OCI-LY3 (cell line): ENCODE measurements at regions not wholly inside any gene's neighbourhood (a gene's known extent, or its start where the extent isn't known, plus 50 kb on each side); places are given as distances from the start of the nearest gene placed in this dataset.

ENCODE experiments used
- H2AFZ ChIP-seq: fragments of 200-600, 300-600 bp; shearing (Covaris generic); 2 replicates; pipeline ENCODE4 v1.6.0; 2014; ENCODE audit warnings: antibody characterized with exemption, low read depth, low read length
- H3K27ac ChIP-seq: fragments of 200-600, 300-600 bp; sonication (generic); 2 replicates; pipeline ENCODE4 v1.5.1; 2014; ENCODE audit warnings: mild to moderate bottlenecking, low read length, moderate library complexity, mixed read lengths
- H3K27me3 ChIP-seq: fragments of 200-600, 300-600 bp; sonication (generic); 2 replicates; pipeline ENCODE4 v1.6.1; 2014; ENCODE audit warnings: low read depth, low read length, mixed read lengths
- H3K36me3 ChIP-seq: fragments of 200-600, 300-600 bp; sonication (generic); replicated peaks from 2 replicates; pipeline ENCODE3; 2014; ENCODE audit warnings: low read depth, low read length, mixed read lengths
- H3K4me1 ChIP-seq: fragments of 300-600, 200-600 bp; sonication (generic); 2 replicates; pipeline ENCODE4 v1.6.1; 2014; ENCODE audit warnings: low read length, mixed read lengths
- H3K4me2 ChIP-seq: fragments of 200-600, 300-600 bp; sonication (generic); 2 replicates; pipeline ENCODE4 v1.6.1; 2014; ENCODE audit warnings: low read length, mixed read lengths
- H3K4me3 ChIP-seq: fragments of 300-600, 200-600 bp; sonication (generic); 2 replicates; pipeline ENCODE4 v1.5.1; 2014; ENCODE audit warnings: antibody characterized with exemption, mild to moderate bottlenecking, low read length, moderate library complexity
- H3K79me2 ChIP-seq: fragments of 300-600, 200-600 bp; shearing (Covaris generic); 2 replicates; pipeline ENCODE4 v1.6.1; 2014; ENCODE audit warnings: mild to moderate bottlenecking, low read length, mixed read lengths
- H3K9ac ChIP-seq: fragments of 300-600, 200-600 bp; shearing (Covaris generic); 2 replicates; pipeline ENCODE4 v1.6.0; 2014; ENCODE audit warnings: mild to moderate bottlenecking, low read length, moderate library complexity
- H3K9me3 ChIP-seq: fragments of 200-600, 300-600 bp; shearing (Covaris generic); 2 replicates; pipeline ENCODE4 v1.6.1; 2014; ENCODE audit warnings: low read length, mixed read lengths; ENCODE audit not compliant: insufficient read depth
- H4K20me1 ChIP-seq: fragments of 200-600, 300-600 bp; sonication (generic); 2 replicates; pipeline ENCODE4 v1.6.1; 2016; ENCODE audit warnings: low read length, mixed read lengths; ENCODE audit not compliant: insufficient read depth
- EZH2phosphoT487 ChIP-seq: fragments of 200-600 bp; shearing (Covaris generic); IDR thresholded peaks from 2 replicates; pipeline ENCODE4 v1.6.1; 2018; ENCODE audit warnings: antibody characterized with exemption, mixed run types, low read depth
- TF ChIP-seq, protein P1 (sequence below): fragments of 200-600, 300-600 bp; sonication (generic); IDR thresholded peaks from 2 replicates; pipeline ENCODE4 v1.5.1; 2014; ENCODE audit warnings: antibody characterized with exemption, low read length, low read depth

DNA sequence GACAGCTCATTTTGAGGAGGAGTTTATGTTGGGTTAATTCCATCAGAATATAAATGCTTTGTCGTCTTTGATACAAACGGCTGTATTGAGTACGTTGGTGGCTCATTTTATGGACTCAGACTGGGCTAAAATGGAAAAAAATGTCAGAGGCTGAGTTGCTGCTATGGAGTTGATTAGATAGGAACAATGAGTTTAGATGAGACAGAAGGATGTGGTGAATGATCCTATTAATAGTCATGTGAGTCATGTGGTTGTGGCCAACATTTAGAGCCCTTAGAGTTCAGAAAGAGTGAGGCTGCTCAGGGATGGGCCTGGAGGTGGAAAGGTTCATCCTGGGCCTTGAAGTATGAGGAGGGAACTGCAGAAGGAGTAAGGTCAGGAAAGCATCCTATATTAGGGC lies 434.2 kb downstream of the MEIS1 start:
- H3K9ac ChIP-seq: no peak overlapping the region
- no peak overlapping the region for H3K4me3 ChIP-seq
- H3K36me3 ChIP-seq: no peaks in the 10 kb centered on the region
- H3K9me3 ChIP-seq: no peaks in the 10 kb centered on the region
- no peak overlapping the region for H3K27ac ChIP-seq
- no peaks in the 10 kb centered on the region for H3K4me1 ChIP-seq
- TF ChIP-seq, protein P1, sequence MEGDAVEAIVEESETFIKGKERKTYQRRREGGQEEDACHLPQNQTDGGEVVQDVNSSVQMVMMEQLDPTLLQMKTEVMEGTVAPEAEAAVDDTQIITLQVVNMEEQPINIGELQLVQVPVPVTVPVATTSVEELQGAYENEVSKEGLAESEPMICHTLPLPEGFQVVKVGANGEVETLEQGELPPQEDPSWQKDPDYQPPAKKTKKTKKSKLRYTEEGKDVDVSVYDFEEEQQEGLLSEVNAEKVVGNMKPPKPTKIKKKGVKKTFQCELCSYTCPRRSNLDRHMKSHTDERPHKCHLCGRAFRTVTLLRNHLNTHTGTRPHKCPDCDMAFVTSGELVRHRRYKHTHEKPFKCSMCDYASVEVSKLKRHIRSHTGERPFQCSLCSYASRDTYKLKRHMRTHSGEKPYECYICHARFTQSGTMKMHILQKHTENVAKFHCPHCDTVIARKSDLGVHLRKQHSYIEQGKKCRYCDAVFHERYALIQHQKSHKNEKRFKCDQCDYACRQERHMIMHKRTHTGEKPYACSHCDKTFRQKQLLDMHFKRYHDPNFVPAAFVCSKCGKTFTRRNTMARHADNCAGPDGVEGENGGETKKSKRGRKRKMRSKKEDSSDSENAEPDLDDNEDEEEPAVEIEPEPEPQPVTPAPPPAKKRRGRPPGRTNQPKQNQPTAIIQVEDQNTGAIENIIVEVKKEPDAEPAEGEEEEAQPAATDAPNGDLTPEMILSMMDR: no peak
- no peak for TF ChIP-seq EZH2phosphoT487
- H3K79me2 ChIP-seq: no peaks in the 10 kb centered on the region
- H3K4me2 ChIP-seq: no peak overlapping the region
- H3K27me3 ChIP-seq: no peaks in the 10 kb centered on the region
- H2AFZ ChIP-seq: no peak overlapping the region
- H4K20me1 ChIP-seq: no peaks in the 10 kb centered on the region

DNA sequence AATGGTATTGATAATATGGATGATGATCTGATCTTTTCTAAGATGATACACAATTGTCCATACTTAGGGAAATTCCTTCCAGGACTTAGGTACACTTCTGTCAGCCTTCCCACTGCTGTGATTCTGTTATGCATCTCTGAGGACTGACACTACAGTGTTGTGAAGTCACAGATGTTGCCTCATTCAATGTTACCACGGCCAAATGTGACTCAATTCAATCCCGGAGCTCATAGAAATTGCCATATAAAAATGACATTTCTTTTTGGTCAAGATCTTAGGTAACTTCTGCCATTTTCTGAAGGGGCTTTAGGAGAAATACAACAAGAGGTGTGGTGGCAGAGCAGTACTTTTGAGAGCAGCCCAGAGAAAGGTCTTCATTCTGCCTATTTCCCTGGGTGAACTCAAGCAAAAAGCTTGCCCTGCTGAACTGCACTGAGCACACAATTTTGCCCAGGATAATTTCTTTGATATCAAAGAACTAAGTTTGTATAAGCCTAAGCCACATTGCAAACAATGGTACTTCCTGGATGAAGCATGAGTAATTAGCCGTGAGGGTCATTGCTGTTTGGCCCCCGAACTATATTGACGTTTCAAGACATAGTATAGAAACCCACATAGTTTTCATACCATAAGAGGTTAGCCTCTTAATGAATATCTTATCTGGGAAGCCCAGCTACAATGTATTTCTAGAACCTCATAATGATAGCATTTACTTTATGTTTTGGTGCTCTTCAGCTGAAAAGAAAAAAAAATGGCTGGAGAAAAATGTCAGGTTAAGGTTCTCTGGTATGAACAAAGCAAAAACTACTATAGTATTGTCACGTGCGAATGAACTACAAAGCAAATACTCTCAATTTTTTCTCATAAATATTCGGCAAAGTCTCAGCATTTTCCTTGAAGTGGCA lies 437.4 kb downstream of the MEIS1 start:
- Histone ChIP-seq H3K9ac (no peak overlapping the region), H3K36me3 (no peaks in the 10 kb centered on the region), H3K4me3 (no peak overlapping the region), H4K20me1 (no peaks in the 10 kb centered on the region), H3K79me2 (no peaks in the 10 kb centered on the region), H3K27me3 (no peaks in the 10 kb centered on the region), H3K4me1 (no peaks in the 10 kb centered on the region), H3K27ac (no peak overlapping the region), H2AFZ (no peak overlapping the region; the same call in 1 of the 2 replicates), H3K9me3 (no peaks in the 10 kb centered on the region), H3K4me2 (no peak overlapping the region)
- no peak for TF ChIP-seq EZH2phosphoT487
- TF ChIP-seq, protein P1: no peak

DNA sequence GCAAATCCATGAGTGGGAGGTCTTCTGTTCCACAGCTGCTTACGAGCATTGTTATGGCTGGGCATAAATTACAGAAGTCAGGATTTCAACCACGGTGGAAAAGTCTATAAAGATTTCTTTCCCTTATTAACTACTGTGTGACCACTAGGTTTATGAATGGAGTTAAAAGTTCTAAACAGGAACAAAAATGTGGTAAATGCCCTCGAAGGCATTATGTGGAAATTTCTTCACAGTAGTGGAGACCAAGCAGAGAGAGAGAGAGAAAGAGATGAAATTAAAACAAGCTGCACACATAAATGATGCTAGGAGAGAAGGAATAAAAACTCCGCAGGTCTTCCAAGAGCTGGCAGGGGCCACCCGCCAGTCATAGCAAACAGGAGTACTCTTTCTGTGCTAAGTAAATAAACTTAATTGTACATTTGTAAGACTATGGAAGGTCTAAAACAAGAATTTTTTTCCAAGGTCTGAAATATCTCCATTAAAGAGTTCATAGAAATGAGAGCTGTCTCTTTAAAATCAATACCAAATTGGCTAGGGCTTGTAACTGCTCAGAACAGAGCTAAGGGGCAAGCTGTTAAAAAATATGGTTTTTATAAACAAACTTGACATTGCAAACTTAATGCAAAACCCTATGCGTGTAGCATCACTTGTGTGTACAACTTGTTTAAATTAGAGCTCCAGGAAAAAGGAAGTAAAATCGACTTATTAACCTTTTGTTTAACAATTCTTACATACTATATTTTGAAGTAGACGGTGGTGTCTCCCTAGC lies 438.2 kb downstream of the MEIS1 start:
- Histone ChIP-seq H3K9ac (no peak overlapping the region), H3K27me3 (no peaks in the 10 kb centered on the region), H3K4me2 (no peak overlapping the region), H3K27ac (no peak overlapping the region), H3K4me1 (no peaks in the 10 kb centered on the region), H3K9me3 (no peaks in the 10 kb centered on the region), H2AFZ (no peak overlapping the region), H4K20me1 (no peaks in the 10 kb centered on the region), H3K36me3 (no peaks in the 10 kb centered on the region), H3K79me2 (no peaks in the 10 kb centered on the region), H3K4me3 (no peak overlapping the region)
- TF ChIP-seq, protein P1: no peak
- no peak for TF ChIP-seq EZH2phosphoT487

DNA sequence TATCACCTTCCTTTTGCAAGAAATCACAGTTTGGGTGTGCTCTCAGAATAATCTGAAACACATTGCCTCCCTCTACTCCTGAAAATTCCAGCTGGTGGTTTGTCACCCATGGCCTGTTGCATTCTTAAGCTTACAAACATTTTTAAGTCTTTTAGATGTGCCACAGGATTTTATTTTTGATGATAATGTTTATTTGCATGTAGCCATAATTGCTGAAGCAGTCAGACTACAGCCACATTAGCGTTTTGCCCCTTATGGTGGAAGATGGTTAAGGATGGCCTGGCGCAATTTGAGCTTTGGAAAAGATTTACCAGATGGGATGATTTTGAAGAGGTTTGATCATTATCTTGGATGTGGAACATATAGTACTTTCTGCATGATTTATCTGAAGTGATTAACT lies 439.5 kb downstream of the MEIS1 start:
- Histone ChIP-seq H3K9me3 (no peaks in the 10 kb centered on the region), H3K79me2 (no peaks in the 10 kb centered on the region), H4K20me1 (no peaks in the 10 kb centered on the region), H3K9ac (no peak overlapping the region), H3K27me3 (no peaks in the 10 kb centered on the region), H3K27ac (no peak overlapping the region), H3K4me1 (no peaks in the 10 kb centered on the region), H3K4me2 (no peak overlapping the region), H3K4me3 (no peak overlapping the region), H3K36me3 (no peaks in the 10 kb centered on the region), H2AFZ (no peak overlapping the region)
- no peak for TF ChIP-seq EZH2phosphoT487
- TF ChIP-seq, protein P1: no peak
